CD8-positive, alpha-beta memory T cell (primary cell): ENCODE measurements at regions not wholly inside any gene's neighbourhood (a gene's known extent, or its start where the extent isn't known, plus 50 kb on each side); places are given as distances from the start of the nearest gene placed in this dataset.

Source experiments
- CTCF ChIA-PET: fragments of 350-600 bp; sonication (Branson Sonifier 250); formaldehyde crosslinking; loops from one replicate; lab custom pipeline; 2021; ENCODE audit warnings: antibody characterized with exemption; lab: Charles Lee
- POLR2A ChIA-PET: fragments of 350-600 bp; sonication (Branson Sonifier 250); formaldehyde crosslinking; loops from one replicate; lab custom pipeline; 2021; ENCODE audit warnings: antibody characterized with exemption; lab: Charles Lee
- DNase-seq, 5 donors: peaks; one replicate each; pipeline versions ENCODE4 v3.0.0 to v3.0.0-alpha.2; 2020 to 2022; ENCODE audit warnings: mixed read lengths in 1 of 5
- H3K27ac ChIP-seq: one replicate; pipeline ENCODE4 v1.7.0; 2013; ENCODE audit warnings: low read depth, mild to moderate bottlenecking, low read length, moderate library complexity
- H3K27me3 ChIP-seq: 2 replicates; pipeline ENCODE4 v1.7.0; 2013; ENCODE audit warnings: low read length, mild to moderate bottlenecking; ENCODE audit not compliant: insufficient read depth, poor library complexity, severe bottlenecking
- H3K36me3 ChIP-seq: 2 replicates; pipeline ENCODE4 v1.7.0; 2013; ENCODE audit warnings: mild to moderate bottlenecking, low read length, moderate library complexity; ENCODE audit not compliant: insufficient read depth
- H3K4me1 ChIP-seq: 2 replicates; pipeline ENCODE4 v1.7.0; 2013; ENCODE audit warnings: mild to moderate bottlenecking, low read length, moderate library complexity; ENCODE audit not compliant: insufficient read depth
- H3K4me3 ChIP-seq: 2 replicates; pipeline ENCODE4 v1.7.0; 2013; ENCODE audit warnings: mild to moderate bottlenecking, low read length
- H3K9me3 ChIP-seq: 2 replicates; pipeline ENCODE4 v1.7.0; 2013; ENCODE audit warnings: mild to moderate bottlenecking, low read length
- H3K27ac Mint-ChIP-seq, 8 donors: one replicate each; pipeline ENCODE4 v1.8.0; 2020 to 2021; ENCODE audit warnings: mixed read lengths in 8 of 8, mild to moderate bottlenecking in 6 of 8, inconsistent platforms in 3 of 8, moderate library complexity in 3 of 8
- H3K27me3 Mint-ChIP-seq, 2 donors: one replicate each; pipeline ENCODE4 v1.8.0; 2020 to 2021; ENCODE audit warnings: mixed read lengths in 2 of 2, mild to moderate bottlenecking in 1 of 2, moderate library complexity in 1 of 2
- H3K36me3 Mint-ChIP-seq, 3 donors: one replicate each; pipeline ENCODE4 v1.8.0; 2020 to 2021; ENCODE audit warnings: mixed read lengths in 3 of 3, inconsistent platforms in 1 of 3, mild to moderate bottlenecking in 1 of 3
- H3K4me1 Mint-ChIP-seq, 3 donors: one replicate each; pipeline ENCODE4 v1.8.0; 2020 to 2021; ENCODE audit warnings: mixed read lengths in 3 of 3, inconsistent platforms in 1 of 3, mild to moderate bottlenecking in 1 of 3
- H3K4me3 Mint-ChIP-seq, 7 donors: one replicate each; pipeline ENCODE4 v1.8.0; 2020 to 2021; ENCODE audit warnings: mixed read lengths in 7 of 7, mild to moderate bottlenecking in 6 of 7, moderate library complexity in 4 of 7, inconsistent platforms in 2 of 7
- H3K9me3 Mint-ChIP-seq, 5 donors: one replicate each; pipeline ENCODE4 v1.8.0; 2020 to 2022; ENCODE audit warnings: mixed read lengths in 5 of 5, mild to moderate bottlenecking in 3 of 5, moderate library complexity in 2 of 5, inconsistent platforms in 1 of 5

DNA sequence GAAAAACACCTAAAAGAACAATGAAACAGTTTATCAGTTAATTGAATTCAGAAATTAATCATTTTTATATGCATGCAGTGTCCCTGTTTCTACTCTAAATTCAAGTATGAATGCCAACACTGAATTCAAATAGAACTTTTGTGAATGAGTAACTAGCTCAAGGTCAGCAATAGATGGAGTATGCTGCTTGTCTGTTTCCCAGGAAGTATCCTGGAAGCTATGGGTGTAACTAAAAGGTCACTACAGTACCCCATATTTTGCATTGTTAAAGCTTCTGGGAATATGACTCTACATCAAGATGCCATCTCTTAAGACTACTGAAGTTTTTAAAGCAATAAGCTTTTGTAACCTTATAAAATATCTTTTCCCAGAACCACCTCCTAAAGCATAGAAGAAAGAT is 681.4 kb upstream of the FBXO33 start:
- H3K36me3 Mint-ChIP-seq: no peaks in the 10 kb centered on the region
- Histone ChIP-seq H3K4me1 (no peaks in the 10 kb centered on the region), H3K36me3 (no peaks in the 10 kb centered on the region), H3K9me3 (no peaks in the 10 kb centered on the region), H3K27me3 (no peaks in the 10 kb centered on the region), H3K4me3 (no peak overlapping the region), H3K27ac (no peak overlapping the region)
- POLR2A ChIA-PET: no interaction called here
- CTCF ChIA-PET: no interaction called here
- H3K9me3 Mint-ChIP-seq: peaks cover 2 to 20% (median 5%) of the 10 kb centered on the region in 5 donors
- no peaks in the 10 kb centered on the region for H3K4me1 Mint-ChIP-seq
- H3K4me3 Mint-ChIP-seq: no peak overlapping the region
- no peaks in the 10 kb centered on the region for H3K27me3 Mint-ChIP-seq
- no peak overlapping the region for H3K27ac Mint-ChIP-seq
- DNase-seq: no peak

DNA sequence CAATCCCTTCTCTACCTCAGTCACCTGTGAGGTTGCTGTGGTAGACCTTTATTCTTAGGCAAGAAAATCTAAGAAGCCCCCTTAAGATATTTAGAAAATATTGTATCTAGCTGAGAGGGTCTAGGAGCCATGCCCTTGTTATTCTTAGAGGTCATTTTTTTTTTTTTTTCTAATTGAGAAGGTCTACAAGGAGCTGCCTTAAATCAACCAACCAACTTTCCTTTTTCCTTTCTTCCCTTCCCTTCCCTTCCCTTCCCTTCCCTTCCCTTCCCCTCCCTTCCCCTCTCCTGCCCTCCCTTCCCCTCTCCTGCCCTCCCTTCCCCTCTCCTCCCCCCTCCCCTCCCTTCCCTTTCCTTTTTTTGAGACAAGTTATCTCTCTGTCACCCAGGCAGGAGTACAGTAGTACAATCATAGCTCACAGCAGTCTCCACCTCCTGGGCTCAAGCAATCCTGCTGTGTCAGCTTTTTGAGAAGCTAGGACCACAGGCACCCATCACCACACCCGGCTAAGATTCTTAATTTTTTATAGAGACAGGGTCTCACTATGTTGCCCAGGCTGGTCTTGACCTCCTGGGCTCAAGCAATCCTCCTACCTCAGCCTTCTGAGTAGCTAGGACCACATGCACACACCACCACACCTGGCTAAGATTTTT is 668.4 kb upstream of the FBXO33 start:
- H3K4me3 Mint-ChIP-seq: no peak overlapping the region
- peaks cover 6 to 21% (median 11%) of the 10 kb centered on the region in 5 donors for H3K9me3 Mint-ChIP-seq
- POLR2A ChIA-PET: no interaction called here
- H3K4me1 ChIP-seq: no peaks in the 10 kb centered on the region
- no peaks in the 10 kb centered on the region for H3K4me1 Mint-ChIP-seq
- no peaks in the 10 kb centered on the region for H3K27me3 Mint-ChIP-seq
- no peaks in the 10 kb centered on the region for H3K9me3 ChIP-seq
- no peaks in the 10 kb centered on the region for H3K36me3 Mint-ChIP-seq
- no peak overlapping the region for H3K27ac Mint-ChIP-seq
- no peak overlapping the region for H3K27ac ChIP-seq
- CTCF ChIA-PET: no interaction called here
- H3K4me3 ChIP-seq: no peak overlapping the region
- DNase-seq: no peak
- H3K36me3 ChIP-seq: no peaks in the 10 kb centered on the region
- H3K27me3 ChIP-seq: no peaks in the 10 kb centered on the region

DNA sequence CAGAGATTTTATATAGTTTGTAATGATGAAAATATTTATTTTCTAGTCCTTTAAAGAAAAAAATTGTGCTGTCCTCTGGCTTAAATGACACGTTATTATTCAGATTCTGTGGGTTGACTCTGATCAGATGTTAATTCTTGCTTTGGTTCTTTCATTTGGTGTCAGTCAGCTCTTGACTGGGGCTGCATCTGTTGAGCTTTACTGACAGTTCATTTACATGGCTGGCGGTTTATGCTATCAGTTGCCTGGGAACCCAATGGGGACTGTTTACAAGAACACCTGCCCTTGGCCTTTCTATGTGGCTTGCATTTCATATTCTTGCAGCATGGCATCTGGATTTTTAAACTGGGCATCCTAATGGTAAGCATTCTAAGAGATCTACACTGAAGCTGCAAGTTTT is 667.1 kb upstream of the FBXO33 start:
- Histone ChIP-seq H3K27me3 (no peaks in the 10 kb centered on the region), H3K4me1 (no peaks in the 10 kb centered on the region), H3K27ac (no peak overlapping the region), H3K4me3 (no peak overlapping the region), H3K36me3 (no peaks in the 10 kb centered on the region), H3K9me3 (no peaks in the 10 kb centered on the region)
- ChIA-PET CTCF (no interaction called here), POLR2A (no interaction called here)
- Mint-ChIP-seq H3K4me3 (no peak overlapping the region), H3K27ac (no peak overlapping the region), H3K9me3 (peaks cover 4 to 14% (median 8%) of the 10 kb centered on the region in 5 donors), H3K4me1 (no peaks in the 10 kb centered on the region), H3K36me3 (no peaks in the 10 kb centered on the region), H3K27me3 (no peaks in the 10 kb centered on the region)
- no peak for DNase-seq

DNA sequence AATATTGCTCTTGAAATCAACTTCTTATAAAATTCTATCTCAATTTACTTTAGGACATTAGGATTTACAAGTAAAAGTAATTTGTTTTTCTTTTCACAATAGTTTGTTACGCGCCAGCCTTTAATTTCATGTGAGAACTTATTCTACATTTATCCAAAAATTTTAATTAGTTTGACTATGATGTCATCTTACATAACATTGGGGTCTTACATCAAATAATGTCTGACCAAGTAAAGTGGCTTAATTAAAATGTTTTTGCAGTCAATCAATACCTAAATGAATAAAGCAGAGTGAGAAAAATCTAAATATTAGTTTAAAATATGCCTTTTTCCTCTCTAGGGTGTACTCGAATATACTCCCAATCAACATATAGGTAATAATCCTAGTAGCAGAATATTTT is 666.2 kb upstream of the FBXO33 start:
- Histone ChIP-seq H3K4me3 (no peak overlapping the region), H3K27me3 (no peaks in the 10 kb centered on the region), H3K9me3 (no peaks in the 10 kb centered on the region), H3K4me1 (no peaks in the 10 kb centered on the region), H3K27ac (no peak overlapping the region), H3K36me3 (no peaks in the 10 kb centered on the region)
- DNase-seq: no peak
- no peaks in the 10 kb centered on the region for H3K36me3 Mint-ChIP-seq
- CTCF ChIA-PET: no interaction called here
- no peaks in the 10 kb centered on the region for H3K4me1 Mint-ChIP-seq
- H3K27ac Mint-ChIP-seq: no peak overlapping the region
- peaks cover 3 to 12% (median 7%) of the 10 kb centered on the region in 5 donors for H3K9me3 Mint-ChIP-seq
- no peak overlapping the region for H3K4me3 Mint-ChIP-seq
- POLR2A ChIA-PET: no interaction called here
- H3K27me3 Mint-ChIP-seq: no peaks in the 10 kb centered on the region

DNA sequence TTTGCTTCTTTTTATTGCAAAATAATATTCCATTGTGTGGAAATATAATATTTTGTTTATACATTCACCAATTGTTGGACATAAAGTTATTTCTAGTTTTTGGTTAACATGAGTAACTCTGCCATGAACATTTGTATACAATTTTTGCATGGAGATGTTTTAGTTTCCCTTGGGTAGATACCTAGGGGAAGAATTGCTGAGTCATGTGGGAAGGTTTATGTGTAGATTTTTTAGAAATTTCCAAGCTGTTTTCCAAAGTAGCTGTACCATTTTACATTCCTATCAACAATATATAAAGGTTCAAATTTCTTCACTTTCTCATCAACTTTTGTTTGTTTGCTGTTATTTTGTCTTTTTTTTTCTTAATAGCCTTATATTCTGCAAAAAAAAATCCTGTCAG is 664.7 kb upstream of the FBXO33 start:
- Mint-ChIP-seq H3K27me3 (no peaks in the 10 kb centered on the region), H3K4me1 (no peaks in the 10 kb centered on the region), H3K9me3 (peaks cover 1 to 16% (median 6%) of the 10 kb centered on the region in 5 donors), H3K36me3 (no peaks in the 10 kb centered on the region), H3K27ac (no peak overlapping the region), H3K4me3 (no peak overlapping the region)
- H3K9me3 ChIP-seq: no peaks in the 10 kb centered on the region
- H3K27me3 ChIP-seq: no peaks in the 10 kb centered on the region
- H3K36me3 ChIP-seq: no peaks in the 10 kb centered on the region
- no peaks in the 10 kb centered on the region for H3K4me1 ChIP-seq
- ChIA-PET POLR2A (no interaction called here), CTCF (no interaction called here)
- no peak overlapping the region for H3K27ac ChIP-seq
- no peak for DNase-seq
- H3K4me3 ChIP-seq: no peak overlapping the region

DNA sequence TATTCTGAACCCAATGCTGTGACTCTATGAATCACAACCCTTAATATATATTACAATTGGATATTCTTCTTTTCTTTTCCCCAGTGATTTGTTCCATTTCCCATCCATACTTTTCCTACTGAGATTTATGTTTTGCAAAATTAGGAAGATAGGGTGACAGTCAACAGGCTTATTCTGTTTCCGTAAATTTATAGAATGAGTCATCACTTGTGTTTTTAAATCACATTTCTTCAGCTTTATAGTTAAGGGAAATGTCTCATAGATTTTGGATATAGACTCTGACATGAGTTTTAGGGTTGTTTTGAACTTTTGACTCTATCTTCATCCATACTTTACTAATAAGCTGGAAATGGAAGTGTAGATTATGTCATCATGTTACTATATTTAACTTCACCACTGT is 661.6 kb upstream of the FBXO33 start:
- Histone ChIP-seq H3K36me3 (no peaks in the 10 kb centered on the region), H3K4me3 (no peak overlapping the region), H3K27me3 (no peaks in the 10 kb centered on the region), H3K4me1 (no peaks in the 10 kb centered on the region), H3K9me3 (no peaks in the 10 kb centered on the region), H3K27ac (no peak overlapping the region)
- Mint-ChIP-seq H3K9me3 (peaks cover 1 to 20% (median 7%) of the 10 kb centered on the region in 5 donors), H3K27ac (no peak overlapping the region), H3K4me3 (no peak overlapping the region), H3K4me1 (no peaks in the 10 kb centered on the region), H3K36me3 (no peaks in the 10 kb centered on the region), H3K27me3 (peaks cover 0 to 2% of the 10 kb centered on the region in 2 donors)
- no peak for DNase-seq
- ChIA-PET POLR2A (no interaction called here), CTCF (no interaction called here)

DNA sequence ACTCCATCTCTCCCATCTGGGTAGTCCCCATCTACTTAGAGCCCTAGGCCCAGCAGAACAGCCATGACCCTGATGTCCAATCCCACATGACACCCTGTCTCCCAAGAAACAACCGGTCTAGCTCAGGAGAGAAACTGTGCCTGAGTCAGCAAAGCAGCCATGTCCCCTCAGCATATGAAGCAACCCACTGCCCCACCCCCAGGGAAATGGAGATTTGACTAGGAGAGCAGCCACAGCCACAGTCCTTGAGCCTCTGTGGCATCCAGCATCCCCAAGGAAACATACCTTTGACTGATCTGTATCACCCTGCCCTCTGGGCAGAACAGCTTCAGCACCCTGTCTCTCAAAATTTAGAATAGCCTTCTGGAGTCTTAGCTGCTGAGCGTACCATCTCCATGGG is 641.9 kb upstream of the FBXO33 start:
- Histone ChIP-seq H3K4me3 (no peak overlapping the region), H3K27ac (no peak overlapping the region), H3K9me3 (no peaks in the 10 kb centered on the region), H3K4me1 (no peaks in the 10 kb centered on the region), H3K36me3 (no peaks in the 10 kb centered on the region), H3K27me3 (no peaks in the 10 kb centered on the region)
- ChIA-PET CTCF (no interaction called here), POLR2A (no interaction called here)
- Mint-ChIP-seq H3K27ac (no peak overlapping the region), H3K27me3 (no peaks in the 10 kb centered on the region), H3K9me3 (peaks cover 0 to 4% (median 2%) of the 10 kb centered on the region in 5 donors), H3K36me3 (no peaks in the 10 kb centered on the region), H3K4me1 (no peaks in the 10 kb centered on the region), H3K4me3 (no peak overlapping the region)
- DNase-seq: no peak

DNA sequence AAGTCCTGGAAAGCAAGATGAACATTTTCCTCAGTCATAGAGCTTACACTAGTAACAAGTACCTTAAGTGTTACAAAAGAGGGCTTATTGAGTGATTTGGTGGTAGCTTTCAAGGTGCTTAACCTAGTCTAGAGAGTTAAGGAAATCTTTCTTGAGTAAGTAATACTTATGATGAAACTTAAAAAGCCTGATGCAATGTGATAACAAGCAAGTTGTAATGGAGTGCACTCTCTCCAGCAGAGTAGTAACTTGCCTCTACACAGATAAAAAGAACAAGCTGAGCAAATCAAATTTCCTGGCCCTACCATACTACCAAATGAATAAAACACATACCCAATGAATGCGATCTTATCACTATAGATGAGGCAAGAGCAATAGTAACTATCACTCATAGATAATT is 639.9 kb upstream of the FBXO33 start:
- H3K4me1 ChIP-seq: no peaks in the 10 kb centered on the region
- no peak overlapping the region for H3K4me3 ChIP-seq
- Mint-ChIP-seq H3K27me3 (no peaks in the 10 kb centered on the region), H3K9me3 (peaks cover 0 to 6% (median 3%) of the 10 kb centered on the region in 5 donors), H3K27ac (no peak overlapping the region), H3K36me3 (no peaks in the 10 kb centered on the region), H3K4me3 (no peak overlapping the region), H3K4me1 (no peaks in the 10 kb centered on the region)
- H3K27ac ChIP-seq: no peak overlapping the region
- no peaks in the 10 kb centered on the region for H3K36me3 ChIP-seq
- CTCF ChIA-PET: no interaction called here
- POLR2A ChIA-PET: no interaction called here
- no peaks in the 10 kb centered on the region for H3K9me3 ChIP-seq
- no peaks in the 10 kb centered on the region for H3K27me3 ChIP-seq
- no peak for DNase-seq
